ENCODE measurements at regions not wholly inside any gene's neighbourhood (a gene's known extent, or its start where the extent isn't known, plus 50 kb on each side); places are given as distances from the start of the nearest gene placed in this dataset.

DNA sequence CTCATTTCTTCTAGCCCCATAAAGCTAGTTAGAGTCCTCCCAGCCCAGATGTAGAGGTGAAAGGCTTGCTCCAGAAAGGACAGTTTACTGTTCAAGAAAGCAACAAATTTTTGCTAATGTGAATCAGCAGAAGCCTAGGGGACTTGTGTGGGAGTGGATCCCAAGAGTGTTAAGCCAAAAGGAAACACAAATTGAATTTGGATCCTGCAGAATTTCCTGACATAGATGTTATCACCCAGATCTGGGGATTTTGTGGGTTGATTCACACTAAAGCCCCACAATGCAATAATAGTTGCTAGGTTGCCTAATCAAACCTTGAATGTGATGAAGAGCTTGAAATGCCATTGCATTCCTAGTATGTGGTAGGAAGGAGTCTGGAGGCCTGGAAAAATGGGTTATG lies 135.2 kb upstream of the HS3ST3A1 start:
- DNase-seq (ENCODE audit: low read depth in 2 of 2), result no peak

DNA sequence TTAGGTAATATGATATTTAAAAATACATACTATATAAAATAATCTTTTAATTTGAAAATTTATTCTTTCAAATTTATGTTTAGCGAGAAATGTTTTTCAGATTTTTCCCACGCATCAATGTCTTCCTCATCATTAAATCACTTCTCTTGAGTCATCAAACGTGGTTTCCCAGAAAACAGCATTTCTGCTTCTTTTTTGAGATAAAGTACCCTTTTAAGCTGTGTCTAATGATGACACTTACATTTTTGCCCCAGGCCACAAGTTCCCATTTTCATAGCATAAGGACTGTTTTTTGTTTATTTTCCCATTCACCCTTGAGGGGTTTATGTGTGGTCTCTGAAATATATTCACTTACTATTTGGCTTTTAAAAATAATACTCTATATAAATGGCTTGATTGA lies 139.0 kb upstream of the HS3ST3A1 start:
- DNase-seq (ENCODE audit: low read depth in 2 of 2), result no peak

DNA sequence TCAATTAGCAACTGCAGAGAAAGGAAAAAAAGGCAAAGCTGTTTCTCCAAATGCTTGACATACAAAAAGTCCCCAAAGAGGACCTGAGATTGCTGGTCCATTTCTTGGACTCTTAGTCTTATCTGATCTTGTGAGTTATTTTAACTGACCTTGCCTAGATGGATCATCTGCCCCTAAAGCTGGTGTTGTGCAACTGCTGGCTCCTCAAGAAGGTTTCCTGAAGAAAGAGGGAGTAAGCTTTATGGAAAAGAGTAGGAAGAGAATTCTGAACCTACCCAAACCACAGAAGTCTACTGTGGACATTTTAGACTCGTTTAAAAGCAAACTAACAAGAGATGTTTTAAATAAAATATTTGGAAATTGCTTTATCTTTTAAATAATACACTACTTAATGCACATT lies 140.0 kb upstream of the HS3ST3A1 start:
- no peak for DNase-seq (ENCODE audit: low read depth in 2 of 2)

DNA sequence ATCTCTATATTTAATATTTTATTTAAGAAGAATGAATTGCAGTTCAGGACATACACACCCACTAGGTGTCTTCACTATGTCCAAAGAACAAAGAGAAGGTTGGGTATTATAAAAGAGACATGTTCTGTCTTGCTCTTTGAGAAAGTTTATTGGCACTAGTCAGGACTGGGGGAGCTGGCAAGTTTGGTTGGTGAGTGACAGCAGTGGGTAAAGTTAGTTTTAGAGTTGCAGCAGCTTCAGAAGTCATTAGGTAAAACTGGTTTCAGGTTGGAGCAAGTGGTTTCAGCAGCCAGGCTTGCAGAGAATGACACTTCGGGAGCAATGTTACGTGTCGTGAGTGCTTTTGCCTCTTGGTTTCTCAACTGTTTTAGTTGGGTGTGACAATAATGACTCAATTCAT lies 142.2 kb upstream of the HS3ST3A1 start:
- DNase-seq (ENCODE audit: low read depth in 2 of 2), result no peak

DNA sequence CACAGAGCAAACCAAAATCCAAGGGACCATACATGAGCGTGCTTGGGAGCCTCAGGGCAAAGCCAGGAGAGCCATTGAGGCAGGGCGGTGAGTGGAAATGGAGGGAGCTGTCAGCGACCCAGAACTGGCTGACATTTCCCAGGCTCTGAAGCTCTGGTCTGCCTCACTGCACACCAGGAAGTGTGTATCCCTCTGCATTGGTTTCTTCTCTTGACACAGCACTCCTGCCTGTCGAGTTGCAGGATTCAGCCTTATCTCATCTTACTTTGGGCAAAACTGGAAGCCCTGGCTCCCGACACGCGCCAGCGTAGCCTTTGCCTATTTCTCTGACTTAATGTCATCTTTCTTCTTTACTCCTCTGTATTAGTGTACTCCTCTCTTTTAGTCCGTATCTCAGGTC lies 144.7 kb upstream of the HS3ST3A1 start:
- no peak for DNase-seq (ENCODE audit: low read depth in 2 of 2)

DNA sequence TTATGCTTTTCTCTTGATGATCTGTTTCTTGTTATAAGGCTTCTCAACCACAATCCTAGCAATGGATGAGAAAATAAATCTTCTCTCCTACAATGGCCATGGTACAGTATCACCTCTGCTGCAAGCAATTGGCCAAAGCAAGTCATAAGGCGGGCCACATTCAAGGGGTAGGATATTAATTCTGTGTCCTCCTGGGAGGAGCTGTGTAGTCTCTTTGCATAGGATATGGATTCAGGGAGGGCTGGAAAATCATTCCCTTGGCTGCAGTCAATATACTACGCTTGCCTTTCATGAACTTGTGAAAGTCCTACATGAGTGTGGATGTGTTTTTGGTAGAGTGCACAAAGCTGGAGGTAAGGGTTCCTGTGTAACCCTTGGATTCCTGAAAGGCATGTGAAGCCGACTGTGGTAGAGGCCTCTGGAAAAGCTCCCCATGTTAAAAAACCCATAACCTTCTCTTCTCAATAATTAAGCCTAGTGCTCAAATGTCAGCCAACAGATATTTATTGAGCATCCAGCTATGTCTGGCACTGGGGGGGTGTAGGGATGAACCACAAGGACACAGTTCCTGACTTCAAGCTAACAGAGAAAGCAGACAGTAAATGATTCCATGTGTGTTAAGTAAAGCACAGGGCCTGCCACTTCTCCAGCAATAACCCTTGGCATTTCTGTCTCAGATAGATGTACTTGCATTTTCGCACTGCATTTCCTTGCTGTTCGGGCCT lies 147.6 kb upstream of the HS3ST3A1 start:
- no peak for DNase-seq (ENCODE audit: low read depth in 2 of 2)

DNA sequence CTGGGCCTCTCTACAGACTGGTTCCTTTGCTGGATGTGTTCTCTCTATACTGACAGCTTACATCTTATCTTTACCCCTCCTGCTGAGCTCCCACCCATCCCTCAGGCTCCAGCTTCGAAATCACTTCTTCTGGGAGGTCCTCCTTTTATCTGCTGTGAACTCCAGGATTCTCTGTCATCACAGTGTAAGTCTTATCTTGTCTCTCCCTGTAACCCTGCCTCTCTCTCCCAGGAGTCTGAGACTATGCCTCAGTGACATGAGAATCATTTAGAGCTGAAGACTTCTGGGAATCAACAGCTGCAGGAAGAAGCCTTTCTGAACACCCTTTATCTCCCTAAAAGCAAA lies 148.1 kb upstream of the HS3ST3A1 start:
- DNase-seq (ENCODE audit: low read depth in 2 of 2), result no peak

DNA sequence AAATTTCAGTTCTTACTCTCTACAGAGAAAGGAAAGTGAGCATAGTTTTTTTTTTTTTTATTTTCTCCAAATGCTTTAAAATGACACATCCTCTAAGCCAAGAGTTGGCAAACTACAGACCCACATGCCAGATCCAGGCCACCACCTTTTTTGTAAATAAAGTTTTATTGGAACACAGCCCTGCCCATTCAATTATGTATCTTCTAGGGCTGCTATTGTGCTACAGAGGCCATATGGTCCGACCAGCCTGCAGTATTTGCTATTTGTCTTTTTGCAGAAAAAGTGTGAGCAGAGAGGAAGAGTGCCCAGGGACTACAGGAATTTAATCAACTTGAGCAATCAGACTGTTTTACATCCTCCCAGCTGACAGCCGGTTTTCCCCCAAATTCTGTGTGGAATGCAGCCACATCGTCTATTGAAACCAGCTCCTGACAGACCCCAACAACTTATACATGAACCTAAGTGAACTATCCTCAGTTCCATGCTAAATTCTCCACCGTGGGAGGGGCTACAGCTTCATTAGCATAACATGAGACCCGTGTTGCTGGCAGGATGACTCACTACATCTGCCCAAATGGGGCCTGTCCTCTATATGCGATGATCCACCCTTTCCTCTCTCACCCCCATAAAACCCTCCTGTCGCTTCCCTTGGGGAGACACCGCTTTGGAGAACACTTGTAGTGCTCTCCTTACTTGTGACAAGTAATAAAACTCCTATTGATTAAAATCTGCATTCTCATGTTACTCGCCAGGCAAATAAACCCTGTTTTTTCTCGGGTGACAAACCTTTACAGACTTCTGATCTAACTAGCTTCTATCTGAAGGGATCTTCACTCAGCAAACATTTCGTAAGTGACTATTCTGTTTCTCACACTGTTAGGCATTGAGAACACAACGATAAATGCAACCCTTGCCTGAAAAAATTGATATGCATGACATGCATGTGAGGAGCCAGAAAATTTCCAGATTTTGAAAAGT lies 149.4 kb upstream of the HS3ST3A1 start:
- DNase-seq (ENCODE audit: low read depth in 2 of 2), result no peak

DNA sequence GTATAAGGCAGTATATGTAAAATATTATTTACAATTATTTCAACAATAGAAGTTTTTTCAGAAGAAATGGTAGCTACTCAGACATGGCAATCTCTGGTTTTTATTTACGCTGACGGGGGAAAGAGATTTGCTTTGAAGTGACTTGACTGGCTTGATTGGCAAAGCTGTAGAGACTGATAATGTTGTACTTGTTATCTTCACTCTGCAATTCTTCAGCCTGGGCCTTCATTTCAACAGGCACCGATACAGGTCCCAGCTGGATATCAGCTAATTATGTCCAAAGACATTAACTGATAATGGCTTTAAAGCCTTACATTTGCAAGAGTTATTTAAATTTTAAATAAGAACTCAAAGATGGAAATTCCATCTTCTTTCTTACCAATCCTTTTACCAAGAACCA lies 151.4 kb upstream of the HS3ST3A1 start:
- DNase-seq (ENCODE audit: low read depth in 2 of 2), result no peak

DNA sequence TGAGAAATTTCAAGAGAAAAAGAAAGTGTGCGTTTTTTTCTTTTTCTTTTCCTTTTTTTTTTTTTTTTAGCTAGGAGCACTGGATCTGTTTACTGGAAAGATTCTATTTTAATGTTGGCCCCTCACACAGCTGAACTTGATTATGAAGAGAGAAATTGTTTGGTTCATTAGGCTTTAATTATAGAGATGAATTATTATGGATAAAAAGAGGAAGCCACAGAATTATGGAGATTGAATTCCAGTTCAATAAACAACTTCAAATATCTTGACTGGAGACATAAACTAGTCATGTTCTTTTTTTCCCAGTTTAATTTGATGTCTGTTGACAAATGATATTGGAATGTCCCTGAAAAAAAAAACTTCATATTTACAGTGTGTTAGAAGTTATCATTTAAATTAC lies 152.0 kb upstream of the HS3ST3A1 start:
- DNase-seq (ENCODE audit: low read depth in 2 of 2), result no peak

DNA sequence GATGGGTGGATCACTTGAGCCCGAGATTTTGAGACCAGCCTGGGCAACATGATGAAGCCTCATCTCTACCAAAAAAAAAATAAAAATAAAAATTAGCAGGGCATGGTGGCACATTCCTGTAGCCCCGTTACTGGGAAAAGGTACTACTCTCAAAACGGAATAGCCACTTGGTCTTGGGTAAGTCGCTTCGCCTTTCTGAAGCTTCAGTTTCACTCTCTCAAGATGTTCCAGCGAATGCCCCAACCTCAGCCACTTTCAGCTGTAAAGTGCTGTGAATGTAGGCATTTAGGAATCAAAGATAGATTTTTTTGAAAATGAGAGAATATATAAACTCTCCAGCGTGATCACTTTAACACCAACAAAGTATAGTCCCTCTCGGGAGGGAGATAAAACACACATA lies 154.1 kb upstream of the HS3ST3A1 start:
- DNase-seq (ENCODE audit: low read depth in 2 of 2), result no peak

DNA sequence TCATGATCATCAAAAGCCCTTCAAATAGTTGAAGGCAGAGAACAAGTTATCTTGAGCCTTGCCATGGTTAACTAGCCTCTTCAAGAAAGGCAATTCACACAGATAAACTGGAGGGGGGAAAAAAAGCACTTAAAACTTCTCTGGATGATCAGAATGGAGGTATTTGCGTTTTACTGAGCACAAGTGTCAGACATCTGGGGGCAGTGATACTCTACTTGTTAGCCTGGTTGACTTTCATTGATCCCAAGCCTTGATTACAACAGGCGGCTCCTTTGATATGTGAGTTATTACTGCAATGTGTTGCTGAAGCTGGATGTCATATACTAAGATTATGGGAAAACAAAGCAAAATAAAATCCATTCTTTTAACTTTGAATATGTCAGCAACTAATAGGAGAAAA lies 155.0 kb upstream of the HS3ST3A1 start:
- DNase-seq (ENCODE audit: low read depth in 2 of 2), result no peak

DNA sequence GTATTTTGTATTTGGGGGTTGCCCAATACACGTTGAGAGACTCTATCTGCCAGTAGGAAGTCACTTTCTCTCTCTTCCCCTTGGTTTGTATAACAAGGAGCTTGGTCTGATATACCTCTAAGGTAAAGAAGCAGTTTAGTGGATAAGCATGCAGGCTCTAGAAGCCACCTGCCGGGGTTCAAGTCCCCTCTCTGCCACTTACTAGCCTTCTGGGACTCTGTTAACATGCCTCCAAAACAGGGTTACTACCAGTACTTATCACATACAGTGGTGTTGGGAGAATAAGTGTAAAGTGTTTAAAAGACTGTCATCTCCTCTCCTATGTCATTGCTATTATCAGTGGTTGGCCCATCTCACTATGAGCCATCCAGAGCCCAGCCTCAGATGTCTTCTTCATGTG lies 156.1 kb upstream of the HS3ST3A1 start:
- no peak for DNase-seq (ENCODE audit: low read depth in 2 of 2)

DNA sequence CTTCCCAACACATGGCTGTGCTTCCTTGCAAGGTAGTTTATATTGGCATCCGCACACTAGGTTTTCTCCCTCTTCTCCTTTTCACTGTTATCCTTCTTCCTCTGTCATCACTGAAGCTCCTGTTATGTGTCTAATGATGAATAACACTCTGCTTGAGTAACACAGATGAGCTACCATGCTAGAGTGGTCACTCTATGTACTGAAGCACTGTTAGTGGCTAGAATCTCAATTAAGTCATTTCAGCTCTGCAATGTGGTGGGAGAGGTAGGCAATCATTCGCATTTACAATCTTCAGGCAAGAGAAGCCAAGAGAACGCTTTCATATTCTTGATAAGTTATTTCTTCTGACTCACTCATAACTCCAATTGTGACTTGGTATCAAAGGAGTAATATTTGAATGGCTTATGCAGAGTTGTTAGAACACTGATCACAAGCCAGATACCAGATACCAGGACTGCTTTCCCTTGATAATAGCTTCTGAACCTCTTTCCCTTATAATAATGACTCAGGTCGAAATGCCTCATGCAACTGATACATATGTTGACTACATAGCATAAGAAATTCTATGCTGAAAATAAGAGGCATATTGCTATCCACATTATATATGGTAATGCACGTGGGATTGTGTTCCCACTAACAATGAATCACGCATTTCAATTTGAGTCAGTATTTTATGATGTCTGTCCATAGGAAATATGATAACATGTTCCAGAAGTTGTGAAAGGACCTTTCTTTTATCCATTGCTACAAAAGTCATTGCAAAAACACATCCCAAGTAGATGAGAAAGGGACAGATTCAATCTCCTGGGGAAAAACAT lies 158.0 kb upstream of the HS3ST3A1 start:
- DNase-seq (ENCODE audit: low read depth in 2 of 2), result no peak

DNA sequence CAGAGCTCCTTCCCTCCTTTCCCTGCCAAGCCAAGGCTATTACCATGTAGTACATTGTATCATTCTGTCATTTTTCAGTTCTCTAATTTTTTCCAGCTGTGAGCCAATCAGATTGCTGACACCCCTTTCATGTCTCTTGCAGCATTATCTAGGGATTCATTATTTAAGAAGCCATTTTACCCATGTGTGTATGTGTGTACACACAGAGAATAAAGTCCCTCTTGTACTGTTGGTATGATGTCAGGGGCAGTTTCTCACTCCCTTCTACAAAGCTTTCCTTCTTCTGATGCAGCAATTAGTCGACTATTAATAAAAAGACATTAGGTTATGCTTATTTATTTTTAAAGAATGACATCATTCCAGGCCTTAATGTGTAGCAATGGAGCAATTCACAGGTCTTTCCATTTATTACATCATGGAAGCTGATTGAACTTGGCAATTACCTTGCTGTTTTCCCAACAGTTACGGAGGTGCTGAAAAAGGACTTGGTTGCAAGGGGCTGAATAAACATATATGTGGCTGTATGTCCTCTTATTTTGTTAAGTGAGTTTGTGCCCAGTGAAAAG lies 159.4 kb upstream of the HS3ST3A1 start:
- no peak for DNase-seq (ENCODE audit: low read depth in 2 of 2)

DNA sequence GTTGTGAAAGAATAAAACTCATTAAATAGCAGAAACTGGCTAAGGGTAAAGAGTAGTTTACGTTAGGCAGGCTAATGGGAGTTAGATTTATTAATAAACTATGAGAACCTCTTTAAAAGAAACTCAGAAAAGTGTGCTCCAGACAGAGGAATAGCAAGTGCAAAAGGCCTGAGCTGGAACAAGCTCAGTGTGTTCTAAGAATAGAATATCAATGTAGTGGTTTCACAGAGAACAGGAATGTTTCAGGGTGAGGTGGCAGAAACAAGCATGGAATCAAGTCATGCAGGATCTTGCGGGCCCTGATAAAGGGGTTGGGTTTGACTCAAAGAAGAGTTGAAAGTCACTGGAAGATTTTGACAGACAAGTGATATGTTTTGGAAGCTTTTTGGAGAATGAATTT lies 164.0 kb upstream of the HS3ST3A1 start:
- DNase-seq (ENCODE audit: low read depth in 2 of 2), result no peak

DNA sequence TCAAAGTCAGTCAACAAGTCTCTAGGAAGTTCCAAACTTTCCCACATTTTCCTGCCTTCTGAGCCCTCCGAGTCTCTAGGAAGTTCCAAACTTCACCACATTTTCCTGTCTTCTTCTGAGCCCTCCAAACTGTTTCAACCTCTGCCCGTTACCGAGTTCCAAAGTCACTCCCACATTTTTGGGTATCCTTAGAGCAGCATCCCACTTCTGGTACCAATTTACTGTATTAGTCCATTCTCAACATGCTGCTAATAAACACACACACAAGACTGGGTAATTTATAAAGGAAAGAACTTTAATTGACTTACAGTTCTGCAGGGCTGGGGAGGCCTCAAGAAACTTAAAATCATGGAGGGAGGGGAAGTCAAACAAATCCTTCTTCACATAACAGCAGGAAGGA lies 169.0 kb upstream of the HS3ST3A1 start:
- no peak for DNase-seq (ENCODE audit: low read depth in 2 of 2)

DNA sequence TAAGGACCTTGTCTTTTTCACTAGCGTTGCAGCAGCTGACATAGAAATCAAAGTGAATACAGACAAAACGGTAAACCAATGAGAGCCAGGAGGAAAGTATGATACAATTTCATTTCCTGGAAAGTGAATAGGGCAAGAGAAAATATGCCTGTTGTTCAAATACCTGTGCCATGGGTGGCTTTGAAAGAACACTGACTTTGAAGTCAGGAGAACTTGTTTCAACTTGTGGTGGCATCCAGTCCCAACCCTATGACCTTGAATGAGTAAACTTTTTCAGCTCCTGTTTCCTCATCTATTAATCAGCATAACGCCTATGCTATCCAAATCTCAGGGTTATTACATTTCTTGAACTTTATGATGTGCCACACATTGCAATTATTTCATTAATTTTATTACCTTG lies 173.7 kb upstream of the HS3ST3A1 start:
- no peak for DNase-seq (ENCODE audit: low read depth in 2 of 2)

DNA sequence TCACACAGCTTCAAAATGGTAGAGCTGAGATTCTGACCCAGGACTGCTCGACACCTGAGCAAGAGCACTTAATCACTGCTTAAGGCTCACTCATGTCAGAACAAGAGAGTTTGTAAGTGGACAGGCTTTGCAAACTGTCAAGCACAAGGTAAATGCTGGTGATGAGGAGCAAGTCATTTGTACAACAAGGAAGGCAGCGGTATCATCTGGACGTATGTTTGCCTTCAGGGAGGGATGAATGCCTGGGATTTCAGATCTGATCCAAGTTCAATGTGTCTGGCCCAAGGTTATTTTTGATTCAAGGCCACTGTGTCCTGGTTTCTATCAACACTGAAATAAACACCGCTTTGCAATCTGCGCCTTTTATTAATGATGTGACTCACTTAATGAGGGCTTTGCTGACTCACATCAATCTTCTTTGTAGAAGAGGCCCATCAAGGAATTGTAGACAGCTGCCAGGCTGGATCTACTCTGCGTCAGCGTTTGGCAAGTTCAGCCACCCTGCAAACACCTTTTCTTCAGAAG lies 174.4 kb upstream of the HS3ST3A1 start:
- DNase-seq (ENCODE audit: low read depth in 2 of 2), result no peak

DNA sequence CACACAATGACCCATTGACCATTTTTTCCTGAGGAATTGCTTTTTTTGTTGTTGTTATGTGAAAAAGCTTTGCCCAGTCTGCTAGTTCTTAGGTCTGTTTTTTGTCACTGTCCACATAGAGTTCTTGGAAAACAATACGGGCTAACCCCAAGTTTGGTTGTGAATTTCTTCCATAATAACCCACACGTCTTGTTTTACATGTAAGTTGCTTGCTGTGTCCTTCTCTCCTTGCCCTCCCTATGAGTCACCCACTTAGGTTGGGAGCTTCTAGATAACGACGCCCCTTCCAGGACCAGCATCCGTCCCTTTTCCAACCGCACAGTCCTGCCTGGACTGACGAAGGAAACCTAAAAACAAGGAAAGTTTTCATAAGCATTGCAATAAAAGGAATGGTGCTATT lies 175.3 kb upstream of the HS3ST3A1 start:
- DNase-seq (ENCODE audit: low read depth in 2 of 2), result no peak

DNA sequence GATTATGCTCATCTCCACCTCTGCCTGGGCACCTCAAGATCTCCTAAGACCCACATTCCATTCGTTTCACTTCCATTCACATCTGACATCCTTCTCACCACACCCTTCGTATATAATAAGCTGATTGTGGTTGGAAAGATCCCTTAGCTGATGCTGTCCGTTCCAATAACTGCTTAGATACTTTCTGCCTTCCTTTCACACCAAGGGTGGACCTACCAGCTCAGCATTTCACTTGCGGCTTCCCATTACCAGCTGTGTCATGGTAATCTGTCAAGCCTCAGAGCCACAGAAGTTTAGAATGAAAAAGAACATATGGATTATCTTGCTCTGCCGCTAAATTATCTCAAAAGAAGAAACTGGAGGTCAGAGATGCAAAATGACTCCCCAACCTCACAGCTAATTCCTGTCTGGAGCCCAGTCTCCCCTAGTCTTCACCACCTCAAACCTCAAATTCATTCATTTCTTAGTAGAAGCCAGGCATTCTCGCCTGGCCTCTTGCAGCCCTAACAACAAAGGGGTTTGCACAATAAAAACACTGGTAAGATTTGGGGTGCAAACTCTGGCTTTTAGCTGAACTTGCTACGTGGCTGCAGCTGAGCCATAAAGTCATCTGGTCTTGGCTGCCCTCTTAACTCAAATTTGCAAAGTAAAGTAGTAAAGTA lies 182.8 kb upstream of the HS3ST3A1 start:
- no peak for DNase-seq (ENCODE audit: low read depth in 2 of 2)
